Activated CD4-positive, alpha-beta memory T cell treated with anti-CD3 and anti-CD28 coated beads for 36 hours (primary cell): ENCODE measurements at regions not wholly inside any gene's neighbourhood (a gene's known extent, or its start where the extent isn't known, plus 50 kb on each side); places are given as distances from the start of the nearest gene placed in this dataset.

Experiments used
- CTCF ChIA-PET: fragments of 350-600 bp; sonication (Branson Sonifier 250); formaldehyde crosslinking; loops from one replicate; lab custom pipeline; 2021; ENCODE audit warnings: antibody characterized with exemption, inconsistent platforms; lab: Charles Lee
- POLR2A ChIA-PET: fragments of 350-600 bp; sonication (Branson Sonifier 250); formaldehyde crosslinking; loops from one replicate; lab custom pipeline; 2021; ENCODE audit warnings: antibody characterized with exemption; lab: Charles Lee
- DNase-seq: peaks from one replicate; pipeline ENCODE4 v3.0.0-alpha.2; 2020
- H3K27ac Mint-ChIP-seq: one replicate; pipeline ENCODE4 v1.8.0; 2021; ENCODE audit warnings: mixed read lengths
- H3K27me3 Mint-ChIP-seq: one replicate; pipeline ENCODE4 v1.8.0; 2021; ENCODE audit warnings: mixed read lengths
- H3K36me3 Mint-ChIP-seq: one replicate; pipeline ENCODE4 v1.8.0; 2021; ENCODE audit warnings: mixed read lengths
- H3K4me1 Mint-ChIP-seq: one replicate; pipeline ENCODE4 v1.8.0; 2021; ENCODE audit warnings: low read depth, mixed read lengths
- H3K4me3 Mint-ChIP-seq: one replicate; pipeline ENCODE4 v1.8.0; 2021; ENCODE audit warnings: mild to moderate bottlenecking, mixed read lengths
- H3K9me3 Mint-ChIP-seq: one replicate; pipeline ENCODE4 v1.8.0; 2021; ENCODE audit warnings: mixed read lengths
- intact Hi-C: fragments of 100-400 bp; cut with micrococcal nuclease; formaldehyde crosslinking; loops from one replicate; pipeline ENCODE4 v1.15.1; 2023

DNA sequence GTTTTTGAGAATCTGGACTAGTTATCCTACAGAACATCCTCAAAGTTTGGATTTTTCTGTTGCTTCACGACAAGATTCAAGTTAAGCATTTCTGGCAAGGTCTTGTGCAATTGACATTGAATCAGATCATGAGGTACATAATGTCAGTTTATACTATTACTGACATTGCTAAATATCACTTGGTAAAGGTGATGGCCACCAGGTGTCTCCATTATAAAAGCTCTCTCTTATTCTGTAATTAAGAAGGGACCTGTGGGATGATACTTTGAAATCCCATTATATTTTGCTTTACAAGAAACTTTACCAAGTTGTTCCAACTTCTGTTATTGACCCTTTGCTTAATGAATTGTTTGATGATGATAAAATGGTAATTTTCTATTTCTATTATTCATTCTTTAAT is 131.0 kb upstream of the ASTN2 start:
- H3K36me3 Mint-ChIP-seq, result no peaks in the 10 kb centered on the region
- ChIA-PET CTCF (no interaction called here), POLR2A (no interaction called here)
- intact Hi-C loops, result no loop called here
- H3K4me3 Mint-ChIP-seq, result no peak overlapping the region
- peaks cover 2% of the 10 kb centered on the region for H3K4me1 Mint-ChIP-seq
- no peaks in the 10 kb centered on the region for H3K9me3 Mint-ChIP-seq
- no peak for DNase-seq
- no peaks in the 10 kb centered on the region for H3K27me3 Mint-ChIP-seq
- H3K27ac Mint-ChIP-seq, result no peak overlapping the region

DNA sequence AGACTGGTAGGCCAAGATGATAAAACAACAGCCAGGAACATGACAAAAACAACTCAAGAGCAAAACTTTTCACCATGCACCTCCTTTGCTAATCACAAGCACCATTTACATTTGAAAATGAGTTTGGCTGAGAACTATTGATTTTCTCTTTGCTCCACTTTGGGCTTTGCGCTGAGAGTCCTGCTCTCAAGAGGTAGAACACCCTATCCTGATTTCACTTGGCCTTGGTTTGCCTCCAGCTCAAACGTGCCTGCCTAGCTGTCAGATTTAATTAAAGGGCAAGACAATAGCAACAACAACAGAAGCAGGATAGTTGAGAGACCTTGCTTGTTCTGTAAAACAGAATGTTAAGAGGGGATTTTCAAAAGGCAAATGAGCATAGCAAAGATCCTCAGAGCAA is 128.2 kb upstream of the ASTN2 start:
- no peak for DNase-seq
- POLR2A ChIA-PET, result no interaction called here
- intact Hi-C loops, result no loop called here
- H3K4me1 Mint-ChIP-seq, result peaks cover 2% of the 10 kb centered on the region
- H3K36me3 Mint-ChIP-seq, result no peaks in the 10 kb centered on the region
- CTCF ChIA-PET, result no interaction called here
- no peak overlapping the region for H3K27ac Mint-ChIP-seq
- no peak overlapping the region for H3K4me3 Mint-ChIP-seq
- no peaks in the 10 kb centered on the region for H3K27me3 Mint-ChIP-seq
- H3K9me3 Mint-ChIP-seq, result no peaks in the 10 kb centered on the region

DNA sequence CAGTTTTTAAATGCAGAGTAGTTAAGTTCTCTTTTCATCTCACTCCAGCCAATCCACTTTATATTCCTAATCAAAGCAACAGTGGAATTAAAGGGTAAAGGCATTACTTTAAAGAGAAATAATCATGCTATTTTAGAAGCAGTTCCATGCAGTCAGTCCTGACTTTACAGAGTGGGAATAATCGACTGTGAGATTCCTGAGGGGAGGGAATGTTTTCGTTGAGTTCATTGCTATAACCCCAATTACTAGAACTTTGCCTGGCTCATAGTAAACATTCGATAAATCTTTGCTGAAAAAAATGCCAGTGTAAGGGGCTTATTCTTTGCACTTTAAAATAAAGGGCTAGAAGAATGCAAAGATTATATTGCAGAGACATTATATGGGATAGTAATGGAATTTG is 127.2 kb upstream of the ASTN2 start:
- CTCF ChIA-PET, result no interaction called here
- DNase-seq, result no peak
- H3K9me3 Mint-ChIP-seq, result no peaks in the 10 kb centered on the region

GRCh38 chr9:117541181-117541580 is 126.3 kb upstream of the ASTN2 start:
- no peak overlapping the region for H3K27ac Mint-ChIP-seq
- H3K36me3 Mint-ChIP-seq, result no peaks in the 10 kb centered on the region
- ChIA-PET CTCF (no interaction called here), POLR2A (no interaction called here)
- no peaks in the 10 kb centered on the region for H3K9me3 Mint-ChIP-seq
- intact Hi-C loops, result no loop called here
- no peak overlapping the region for H3K4me3 Mint-ChIP-seq
- DNase-seq, result no peak
- no peaks in the 10 kb centered on the region for H3K27me3 Mint-ChIP-seq
- H3K4me1 Mint-ChIP-seq, result no peaks in the 10 kb centered on the region

More for the DNA sequence above, 127.2 kb upstream of the ASTN2 start:
- Mint-ChIP-seq H3K4me1 (no peaks in the 10 kb centered on the region), H3K27ac (no peak overlapping the region), H3K4me3 (no peak overlapping the region), H3K36me3 (no peaks in the 10 kb centered on the region), H3K27me3 (no peaks in the 10 kb centered on the region)
- POLR2A ChIA-PET, result no interaction called here
- intact Hi-C loops, result no loop called here

- intact Hi-C loops, result no loop called here
- no peaks in the 10 kb centered on the region for H3K36me3 Mint-ChIP-seq
- H3K27ac Mint-ChIP-seq, result no peak overlapping the region
- no peaks in the 10 kb centered on the region for H3K4me1 Mint-ChIP-seq
- H3K4me3 Mint-ChIP-seq, result no peak overlapping the region
- no peaks in the 10 kb centered on the region for H3K9me3 Mint-ChIP-seq
- H3K27me3 Mint-ChIP-seq, result no peaks in the 10 kb centered on the region
- ChIA-PET CTCF (no interaction called here), POLR2A (no interaction called here)
- no peak for DNase-seq
These were observed 121.1 kb upstream of the ASTN2 start for GRCh38 chr9:117535973-117536372.

GRCh38 chr9:117535434-117535833 is 120.6 kb upstream of the ASTN2 start:
- H3K36me3 Mint-ChIP-seq, result no peaks in the 10 kb centered on the region
- ChIA-PET POLR2A (no interaction called here), CTCF (no interaction called here)
- H3K4me1 Mint-ChIP-seq, result no peaks in the 10 kb centered on the region
- H3K27me3 Mint-ChIP-seq, result no peaks in the 10 kb centered on the region
- H3K9me3 Mint-ChIP-seq, result no peaks in the 10 kb centered on the region
- H3K4me3 Mint-ChIP-seq, result no peak overlapping the region
- no peak for DNase-seq
- H3K27ac Mint-ChIP-seq, result no peak overlapping the region
- intact Hi-C loops, result no loop called here

DNA sequence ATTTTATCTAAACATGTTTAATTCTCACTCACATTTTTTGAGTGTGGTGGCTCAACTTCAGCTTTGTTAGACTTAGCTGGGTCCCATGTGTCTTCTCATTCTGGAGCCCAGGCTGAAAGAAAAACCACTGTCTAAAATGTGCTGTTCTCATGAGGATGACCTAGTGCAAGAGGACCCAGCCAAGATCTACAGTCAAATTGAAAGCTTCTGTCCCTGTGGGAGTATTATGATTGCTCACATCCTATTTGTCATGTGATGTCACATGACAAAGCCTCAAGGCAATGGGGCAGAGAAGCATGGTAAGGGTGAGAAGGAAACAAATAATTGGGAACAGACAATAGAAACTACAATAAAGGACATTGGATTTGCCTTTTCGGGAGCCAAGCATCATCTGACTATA is 113.4 kb upstream of the ASTN2 start:
- no peak overlapping the region for H3K4me3 Mint-ChIP-seq
- H3K4me1 Mint-ChIP-seq, result no peaks in the 10 kb centered on the region
- H3K27me3 Mint-ChIP-seq, result no peaks in the 10 kb centered on the region
- DNase-seq, result no peak
- no peaks in the 10 kb centered on the region for H3K36me3 Mint-ChIP-seq
- intact Hi-C loops, result no loop called here
- H3K9me3 Mint-ChIP-seq, result peaks cover 4% of the 10 kb centered on the region
- ChIA-PET CTCF (no interaction called here), POLR2A (no interaction called here)
- no peak overlapping the region for H3K27ac Mint-ChIP-seq

GRCh38 chr9:117526674-117527073 is 111.8 kb upstream of the ASTN2 start:
- no peaks in the 10 kb centered on the region for H3K4me1 Mint-ChIP-seq
- no peaks in the 10 kb centered on the region for H3K36me3 Mint-ChIP-seq
- no peaks in the 10 kb centered on the region for H3K27me3 Mint-ChIP-seq
- peaks cover 4% of the 10 kb centered on the region for H3K9me3 Mint-ChIP-seq
- ChIA-PET CTCF (no interaction called here), POLR2A (no interaction called here)
- intact Hi-C loops, result no loop called here
- H3K27ac Mint-ChIP-seq, result no peak overlapping the region
- H3K4me3 Mint-ChIP-seq, result no peak overlapping the region
- no peak for DNase-seq

DNA sequence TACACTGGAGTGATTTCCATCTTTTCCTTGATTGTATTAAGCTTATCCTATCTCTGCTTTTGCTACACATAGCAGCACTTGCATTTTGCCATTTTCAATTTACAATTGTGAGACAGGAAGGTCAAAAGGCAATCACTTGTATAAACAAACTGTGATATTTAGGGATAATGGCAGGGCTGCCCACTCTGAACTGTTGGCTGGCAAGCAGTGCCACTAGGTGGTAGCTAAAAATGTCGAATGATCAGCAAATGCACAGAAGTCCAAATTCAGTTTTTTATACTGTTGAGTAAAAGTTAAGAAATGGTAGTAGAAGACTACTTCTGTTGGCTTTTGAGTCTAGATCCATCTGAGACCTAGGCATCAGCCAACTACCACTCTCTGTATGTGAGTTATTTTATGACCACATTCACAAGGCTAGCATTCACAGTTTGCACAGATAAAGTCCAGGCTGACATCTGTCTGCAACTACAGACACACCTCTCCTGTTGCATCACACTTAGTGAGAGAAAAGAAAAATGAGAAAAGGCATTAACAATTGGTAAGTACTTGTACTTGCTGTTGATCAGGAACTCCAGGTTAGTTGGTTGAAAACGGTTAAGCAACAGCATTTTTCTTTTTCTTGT is 108.8 kb upstream of the ASTN2 start:
- Mint-ChIP-seq H3K36me3 (no peaks in the 10 kb centered on the region), H3K27ac (no peak overlapping the region), H3K4me1 (no peaks in the 10 kb centered on the region), H3K9me3 (peaks cover 9% of the 10 kb centered on the region), H3K27me3 (no peaks in the 10 kb centered on the region), H3K4me3 (no peak overlapping the region)
- intact Hi-C loops, result no loop called here
- POLR2A ChIA-PET, result no interaction called here
- no peak for DNase-seq
- CTCF ChIA-PET, result no interaction called here

DNA sequence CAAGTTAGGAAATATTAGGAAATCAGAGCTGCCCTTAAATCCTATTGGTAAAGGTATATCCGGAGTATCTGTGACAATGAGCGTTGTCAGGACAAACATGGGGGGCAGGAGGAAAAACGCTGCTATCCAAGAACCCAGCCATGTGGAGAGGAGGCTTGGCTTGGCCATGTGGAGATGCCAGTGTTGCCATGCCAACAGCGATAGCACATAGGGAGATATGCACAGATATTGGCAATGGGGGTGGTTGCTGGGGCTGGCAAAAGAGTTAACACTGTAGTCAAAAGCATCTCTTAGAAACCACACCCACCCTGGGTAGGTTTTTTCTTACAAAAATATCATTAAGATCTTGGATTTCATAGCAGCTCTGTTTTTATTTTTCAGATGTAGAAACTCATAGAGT is 106.4 kb upstream of the ASTN2 start:
- no peak overlapping the region for H3K27ac Mint-ChIP-seq
- H3K27me3 Mint-ChIP-seq, result no peaks in the 10 kb centered on the region
- intact Hi-C loops, result no loop called here
- peaks cover 9% of the 10 kb centered on the region for H3K9me3 Mint-ChIP-seq
- DNase-seq, result no peak
- CTCF ChIA-PET, result no interaction called here
- POLR2A ChIA-PET, result no interaction called here
- no peaks in the 10 kb centered on the region for H3K36me3 Mint-ChIP-seq
- H3K4me1 Mint-ChIP-seq, result no peaks in the 10 kb centered on the region
- no peak overlapping the region for H3K4me3 Mint-ChIP-seq

DNA sequence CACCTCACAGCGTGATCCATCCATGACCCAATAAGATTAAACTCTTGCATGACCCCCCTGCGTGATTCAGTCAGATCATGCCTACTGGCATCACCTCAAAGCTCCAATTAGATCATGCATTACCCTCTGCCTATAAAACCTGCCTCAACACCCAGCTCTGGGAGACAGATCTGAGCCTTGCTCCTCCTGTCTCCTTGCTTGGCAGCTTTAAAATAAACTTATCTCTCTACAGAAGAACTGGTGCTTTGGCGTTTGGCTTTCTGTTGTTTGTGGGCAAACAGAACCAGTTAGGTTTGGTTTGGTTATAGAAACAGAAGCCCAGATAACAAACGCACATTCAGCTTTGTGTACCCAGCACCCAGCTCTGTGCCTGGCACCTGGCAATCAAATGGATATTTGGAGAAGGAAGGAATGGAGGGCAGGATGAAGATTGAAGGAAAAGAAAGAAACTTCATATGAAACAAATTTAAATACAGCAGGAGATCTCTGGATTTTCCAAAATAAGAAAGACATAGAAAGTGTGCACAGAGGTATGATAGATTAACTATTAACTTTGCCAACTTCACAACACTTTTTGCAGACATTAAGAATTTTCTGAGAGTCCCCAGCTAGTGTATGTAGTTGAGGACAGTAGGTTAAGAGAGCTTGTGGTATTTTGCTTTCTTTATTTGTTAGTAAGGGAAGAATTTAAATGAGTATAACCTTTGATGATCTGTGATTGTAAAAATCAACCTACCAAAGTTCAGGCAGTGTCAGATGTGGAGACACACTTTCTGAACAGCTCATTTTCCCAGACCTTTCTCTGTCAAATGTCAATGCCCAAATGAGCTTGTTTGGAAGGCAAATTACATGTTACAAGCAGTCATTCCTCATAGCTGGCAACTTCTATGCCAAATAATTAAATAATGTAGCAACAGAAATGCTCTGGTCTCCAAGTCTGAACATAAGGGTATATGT is 102.1 kb upstream of the ASTN2 start:
- ChIA-PET POLR2A (no interaction called here), CTCF (no interaction called here)
- Mint-ChIP-seq H3K36me3 (no peaks in the 10 kb centered on the region), H3K27ac (no peak overlapping the region), H3K27me3 (no peaks in the 10 kb centered on the region), H3K4me1 (no peaks in the 10 kb centered on the region), H3K9me3 (peaks cover 5% of the 10 kb centered on the region), H3K4me3 (no peak overlapping the region)
- DNase-seq, result no peak
- intact Hi-C loops, result no loop called here

GRCh38 chr9:117511852-117512481 is 97.1 kb upstream of the ASTN2 start:
- no peak for DNase-seq
- POLR2A ChIA-PET, result no interaction called here

More at GRCh38 chr9:117511852-117512481, 97.1 kb upstream of the ASTN2 start:
- Mint-ChIP-seq H3K27ac (no peak overlapping the region), H3K4me1 (no peaks in the 10 kb centered on the region), H3K9me3 (no peaks in the 10 kb centered on the region), H3K36me3 (no peaks in the 10 kb centered on the region), H3K27me3 (no peaks in the 10 kb centered on the region), H3K4me3 (no peak overlapping the region)
- CTCF ChIA-PET, result no interaction called here
- intact Hi-C loops, result no loop called here
